GM23338 (cell line): ENCODE measurements at regions not wholly inside any gene's neighbourhood (a gene's known extent, or its start where the extent isn't known, plus 50 kb on each side); places are given as distances from the start of the nearest gene placed in this dataset.
"Not testable (repeated sequence)": the region's sequence is repeated elsewhere in the genome, so short reads cannot be mapped to it uniquely, and the experiment has no call there.

Experiments used
- ATAC-seq: fragments of 200-7000 bp; cut with Tn5 transposase; 3 replicates; pipeline ENCODE4 v1.9.1; 2020
- DNase-seq: peaks from one replicate; pipeline ENCODE4 v3.0.0-alpha.2; 2015; ENCODE audit warnings: low spot score
- H2AFZ ChIP-seq: fragments of 200-600 bp; sonication (generic); 2 replicates; pipeline ENCODE4 v1.8.0; 2016; ENCODE audit warnings: antibody characterized with exemption, mild to moderate bottlenecking, moderate library complexity
- H3F3A ChIP-seq: fragments of 200-600 bp; sonication (generic); replicated peaks from 2 replicates; pipeline ENCODE4 v1.8.0; 2017; ENCODE audit warnings: antibody characterized with exemption, mixed run types, low read depth
- H3K27ac ChIP-seq: fragments of 200-600 bp; sonication (generic); 2 replicates; pipeline ENCODE4 v1.6.1; 2016; ENCODE audit warnings: low read depth
- H3K27me3 ChIP-seq: fragments of 200-600 bp; sonication (generic); 2 replicates; pipeline ENCODE4 v1.8.0; 2016; ENCODE audit warnings: mild to moderate bottlenecking, mixed run types, moderate library complexity; ENCODE audit not compliant: insufficient read depth
- H3K36me3 ChIP-seq: fragments of 200-600 bp; sonication (generic); 2 replicates; pipeline ENCODE4 v1.8.0; 2016; ENCODE audit warnings: mild to moderate bottlenecking; ENCODE audit not compliant: insufficient read depth
- H3K4me1 ChIP-seq: fragments of 200-600 bp; sonication (generic); 2 replicates; pipeline ENCODE4 v1.8.0; 2016; ENCODE audit warnings: mild to moderate bottlenecking, moderate library complexity; ENCODE audit not compliant: insufficient read depth
- H3K4me2 ChIP-seq: fragments of 200-600 bp; sonication (generic); 2 replicates; pipeline ENCODE4 v1.7.1; 2017; ENCODE audit warnings: mixed run types
- H3K4me3 ChIP-seq: fragments of 200-600 bp; sonication (generic); 2 replicates; pipeline ENCODE4 v1.6.1; 2016; ENCODE audit warnings: mixed run types
- H3K79me2 ChIP-seq: fragments of 200-600 bp; sonication (generic); replicated peaks from 2 replicates; pipeline ENCODE4 v1.8.0; 2017; ENCODE audit warnings: mild to moderate bottlenecking; ENCODE audit not compliant: insufficient read depth
- H3K9me2 ChIP-seq: fragments of 200-600 bp; sonication (generic); 2 replicates; pipeline ENCODE4 v1.8.0; 2017; ENCODE audit not compliant: insufficient read depth
- H4K20me1 ChIP-seq: fragments of 200-600 bp; sonication (generic); replicated peaks from 2 replicates; pipeline ENCODE4 v1.8.0; 2017; ENCODE audit warnings: mild to moderate bottlenecking; ENCODE audit not compliant: insufficient read depth
- H3K27ac Mint-ChIP-seq: 2 replicates; pipeline ENCODE4 v1.8.0; 2020; ENCODE audit warnings: inconsistent platforms, mild to moderate bottlenecking, moderate library complexity, mixed read lengths
- H3K27me3 Mint-ChIP-seq: 3 replicates; pipeline ENCODE4 v1.8.0; 2022; ENCODE audit warnings: low read depth, mild to moderate bottlenecking, moderate library complexity, mixed read lengths, inconsistent platforms; ENCODE audit not compliant: insufficient read depth, poor library complexity
- H3K36me3 Mint-ChIP-seq: 3 replicates; pipeline ENCODE4 v1.8.0; 2021; ENCODE audit warnings: low read depth, mild to moderate bottlenecking, inconsistent platforms, moderate library complexity, mixed read lengths
- H3K4me1 Mint-ChIP-seq: 3 replicates; pipeline ENCODE4 v1.8.0; 2020; ENCODE audit warnings: mild to moderate bottlenecking, inconsistent platforms, mixed read lengths
- H3K4me3 Mint-ChIP-seq: 3 replicates; pipeline ENCODE4 v1.8.0; 2021; ENCODE audit warnings: moderate library complexity, mild to moderate bottlenecking, inconsistent platforms, mixed read lengths
- H3K9me3 Mint-ChIP-seq: 3 replicates; pipeline ENCODE4 v1.8.0; 2020; ENCODE audit warnings: moderate library complexity, mild to moderate bottlenecking, inconsistent platforms, mixed read lengths
- CREB1 ChIP-seq: fragments of 250-450 bp; sonication (Bioruptor Pico); IDR thresholded peaks from 2 replicates; pipeline ENCODE4 v1.5.0; 2020; ENCODE audit warnings: low read depth, mild to moderate bottlenecking, moderate library complexity
- NANOG ChIP-seq: IDR thresholded peaks from 2 replicates; pipeline ENCODE4 v1.6.1; 2016; ENCODE audit warnings: antibody characterized with exemption, borderline replicate concordance
- POLR2AphosphoS5 ChIP-seq: IDR thresholded peaks from 2 replicates; pipeline ENCODE4 v1.6.1; 2016; ENCODE audit warnings: antibody characterized with exemption, low read depth
- STAT1 ChIP-seq: IDR thresholded peaks from one replicate; pipeline ENCODE4 v1.6.1; 2016; ENCODE audit warnings: antibody characterized with exemption; ENCODE audit not compliant: unreplicated experiment
- ZNF114 ChIP-seq: fragments of 250-450 bp; sonication (Bioruptor Pico); IDR thresholded peaks from 2 replicates; pipeline ENCODE4 v1.5.0; 2020; ENCODE audit warnings: mild to moderate bottlenecking, moderate library complexity
- ZNF331 ChIP-seq: fragments of 250-450 bp; sonication (Bioruptor Pico); IDR thresholded peaks from 2 replicates; pipeline ENCODE4 v1.5.0; 2020; ENCODE audit warnings: low read depth, mild to moderate bottlenecking, moderate library complexity
- TF ChIP-seq, protein P1 (sequence below), 2 experiments: fragments of 200-600 bp in 1 of 2; sonication (generic) in 1 of 2; conservative IDR thresholded peaks; 2 replicates each; pipeline versions ENCODE4 v1.5.1 to v1.6.1; 2016 to 2017; ENCODE audit warnings: antibody characterized with exemption in 2 of 2, low read depth in 2 of 2, mild to moderate bottlenecking in 2 of 2, moderate library complexity in 1 of 2
- TF ChIP-seq, protein P2 (sequence below): IDR thresholded peaks from 2 replicates; pipeline ENCODE4 v1.6.1; 2016; ENCODE audit warnings: antibody characterized with exemption

GRCh38 chr3:125916376-125916978 is 52.5 kb upstream of the ROPN1B start (continued):
- TF ChIP-seq NANOG, result no peak
- TF ChIP-seq, protein P1, sequence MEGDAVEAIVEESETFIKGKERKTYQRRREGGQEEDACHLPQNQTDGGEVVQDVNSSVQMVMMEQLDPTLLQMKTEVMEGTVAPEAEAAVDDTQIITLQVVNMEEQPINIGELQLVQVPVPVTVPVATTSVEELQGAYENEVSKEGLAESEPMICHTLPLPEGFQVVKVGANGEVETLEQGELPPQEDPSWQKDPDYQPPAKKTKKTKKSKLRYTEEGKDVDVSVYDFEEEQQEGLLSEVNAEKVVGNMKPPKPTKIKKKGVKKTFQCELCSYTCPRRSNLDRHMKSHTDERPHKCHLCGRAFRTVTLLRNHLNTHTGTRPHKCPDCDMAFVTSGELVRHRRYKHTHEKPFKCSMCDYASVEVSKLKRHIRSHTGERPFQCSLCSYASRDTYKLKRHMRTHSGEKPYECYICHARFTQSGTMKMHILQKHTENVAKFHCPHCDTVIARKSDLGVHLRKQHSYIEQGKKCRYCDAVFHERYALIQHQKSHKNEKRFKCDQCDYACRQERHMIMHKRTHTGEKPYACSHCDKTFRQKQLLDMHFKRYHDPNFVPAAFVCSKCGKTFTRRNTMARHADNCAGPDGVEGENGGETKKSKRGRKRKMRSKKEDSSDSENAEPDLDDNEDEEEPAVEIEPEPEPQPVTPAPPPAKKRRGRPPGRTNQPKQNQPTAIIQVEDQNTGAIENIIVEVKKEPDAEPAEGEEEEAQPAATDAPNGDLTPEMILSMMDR (conservative IDR thresholded peaks at IDR 0.05; ENCODE audit: low read depth in 2 of 2), result peak in 1 of 2 experiments; percentile 45; a peak in 2 of 4 replicates
- TF ChIP-seq STAT1, result no peak
- no peak for TF ChIP-seq ZNF331 (CRISPR knock-in tag)
- TF ChIP-seq ZNF114 (CRISPR knock-in tag), result no peak
- TF ChIP-seq, protein P2, sequence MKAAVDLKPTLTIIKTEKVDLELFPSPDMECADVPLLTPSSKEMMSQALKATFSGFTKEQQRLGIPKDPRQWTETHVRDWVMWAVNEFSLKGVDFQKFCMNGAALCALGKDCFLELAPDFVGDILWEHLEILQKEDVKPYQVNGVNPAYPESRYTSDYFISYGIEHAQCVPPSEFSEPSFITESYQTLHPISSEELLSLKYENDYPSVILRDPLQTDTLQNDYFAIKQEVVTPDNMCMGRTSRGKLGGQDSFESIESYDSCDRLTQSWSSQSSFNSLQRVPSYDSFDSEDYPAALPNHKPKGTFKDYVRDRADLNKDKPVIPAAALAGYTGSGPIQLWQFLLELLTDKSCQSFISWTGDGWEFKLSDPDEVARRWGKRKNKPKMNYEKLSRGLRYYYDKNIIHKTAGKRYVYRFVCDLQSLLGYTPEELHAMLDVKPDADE, result no peak
- peak; percentile 62 for TF ChIP-seq POLR2AphosphoS5
- TF ChIP-seq CREB1 (CRISPR knock-in tag), result no peak

- H3K9me3 Mint-ChIP-seq, H3K4me1 ChIP-seq, H3K27me3 ChIP-seq, H3F3A ChIP-seq, ATAC-seq, H2AFZ ChIP-seq, H3K36me3 ChIP-seq, H3K36me3 Mint-ChIP-seq, H4K20me1 ChIP-seq, H3K9me2 ChIP-seq, H3K79me2 ChIP-seq: not testable (repeated sequence)
- H3K4me3 ChIP-seq, result peak overlapping the region; percentile 76
- Mint-ChIP-seq H3K4me3 (peak overlapping the region; percentile 88), H3K4me1 (peaks cover 14% of the 10 kb centered on the region; the same call in 2 of the 3 replicates), H3K27ac (peak overlapping the region; percentile 91), H3K27me3 (peaks cover 16% of the 10 kb centered on the region)
- DNase-seq, result peak; percentile 37
- peak overlapping the region; percentile 93 for H3K4me2 ChIP-seq
- H3K27ac ChIP-seq, result peak overlapping the region; percentile 55; the same call in 1 of the 2 replicates
Measured at GRCh38 chr3:125917020-125917549, 51.9 kb upstream of the ROPN1B start.

DNA sequence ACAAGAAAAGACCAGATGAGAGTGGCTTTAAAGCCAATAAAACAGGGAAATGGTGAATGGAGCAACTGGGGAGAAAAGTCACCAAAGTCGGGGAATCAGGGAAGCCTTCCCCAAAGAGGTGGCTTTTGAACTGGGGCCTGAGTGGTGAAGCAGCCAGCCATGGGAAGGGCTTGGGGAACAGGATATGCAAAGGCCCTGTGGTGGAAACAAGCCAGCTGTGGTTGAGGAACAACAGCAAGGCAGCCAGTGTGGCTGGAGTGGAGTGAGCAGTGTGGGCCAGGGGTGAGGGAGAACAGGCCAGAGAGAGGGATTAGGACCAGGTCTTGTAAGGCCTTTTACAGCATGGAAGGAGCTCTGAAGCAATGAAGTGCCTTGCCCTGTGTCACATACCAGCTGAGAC is 51.0 kb upstream of the ROPN1B start:
- H3K36me3 ChIP-seq, DNase-seq, H3K27me3 ChIP-seq, H3K27ac Mint-ChIP-seq, H3K79me2 ChIP-seq, H3K4me3 Mint-ChIP-seq, H3K27ac ChIP-seq, H3F3A ChIP-seq, H3K4me3 ChIP-seq, H4K20me1 ChIP-seq, H3K9me2 ChIP-seq, H2AFZ ChIP-seq, H3K4me2 ChIP-seq, H3K9me3 Mint-ChIP-seq, H3K36me3 Mint-ChIP-seq, H3K4me1 ChIP-seq, ATAC-seq: not testable (repeated sequence)
- Mint-ChIP-seq H3K4me1 (peaks cover 14% of the 10 kb centered on the region; the same call in 2 of the 3 replicates), H3K27me3 (peaks cover 11% of the 10 kb centered on the region)

DNA sequence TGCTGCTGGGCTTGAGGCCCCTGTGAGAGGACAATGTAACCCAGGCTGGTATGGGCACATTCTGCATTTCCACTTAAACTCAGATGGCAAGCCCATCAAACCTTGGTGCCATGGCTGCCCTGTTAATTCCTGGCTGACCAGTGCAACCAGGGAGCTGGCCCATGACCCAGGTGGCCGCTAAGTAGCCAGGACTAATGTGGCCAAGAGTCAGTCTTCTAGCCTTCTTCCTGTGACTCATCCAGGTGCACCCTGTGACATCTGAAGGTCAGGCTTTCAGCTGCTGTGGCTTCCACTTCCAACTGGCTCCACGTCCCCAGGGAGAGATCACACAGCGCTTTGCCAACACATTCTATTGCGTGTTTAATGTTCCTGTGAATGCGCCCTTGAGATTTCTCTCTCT is 50.5 kb upstream of the ROPN1B start:
- not testable (repeated sequence) for H3K4me3 Mint-ChIP-seq, H3K36me3 ChIP-seq
- peaks cover 14% of the 10 kb centered on the region; the same call in 2 of the 3 replicates for H3K4me1 Mint-ChIP-seq

GRCh38 chr3:125918866-125919265 is 50.1 kb upstream of the ROPN1B start:
- peaks cover 14% of the 10 kb centered on the region; the same call in 2 of the 3 replicates for H3K4me1 Mint-ChIP-seq
- not testable (repeated sequence) for H3K27ac ChIP-seq, H3K36me3 Mint-ChIP-seq, H3K9me2 ChIP-seq, H3K9me3 Mint-ChIP-seq, H3K27me3 ChIP-seq, H3K4me3 ChIP-seq, H2AFZ ChIP-seq, H3K4me2 ChIP-seq, H3K36me3 ChIP-seq, H3F3A ChIP-seq, H3K27ac Mint-ChIP-seq, H4K20me1 ChIP-seq, DNase-seq, H3K4me3 Mint-ChIP-seq, H3K79me2 ChIP-seq, H3K4me1 ChIP-seq, ATAC-seq
- H3K27me3 Mint-ChIP-seq, result peaks cover 11% of the 10 kb centered on the region

More for the DNA sequence above, 50.5 kb upstream of the ROPN1B start:
- H3K4me3 ChIP-seq, H3K4me2 ChIP-seq, H3K9me3 Mint-ChIP-seq, H3K27ac Mint-ChIP-seq, H3K27me3 ChIP-seq, H3K27ac ChIP-seq, H3F3A ChIP-seq, ATAC-seq, H3K36me3 Mint-ChIP-seq, H3K9me2 ChIP-seq, DNase-seq, H3K79me2 ChIP-seq, H2AFZ ChIP-seq, H4K20me1 ChIP-seq, H3K4me1 ChIP-seq: not testable (repeated sequence)
- peaks cover 11% of the 10 kb centered on the region for H3K27me3 Mint-ChIP-seq
